ENCODE measurements at regions not wholly inside any gene's neighbourhood (a gene's known extent, or its start where the extent isn't known, plus 50 kb on each side); places are given as distances from the start of the nearest gene placed in this dataset.

GRCh38 chr6:7672066-7673062, 53.5 kb upstream of the BMP6 start:
- Histone ChIP-seq H2BK5ac (ENCODE audit: insufficient read length, low read length) (no peak overlapping the region), H3K4me2 (ENCODE audit: insufficient read depth, insufficient read length, low read length) (peak overlapping the region; percentile 8), H3K23ac (ENCODE audit: insufficient read length, low read depth, low read length) (no peak overlapping the region), H2AK5ac (ENCODE audit: insufficient read length, low read length) (no peak overlapping the region), H3K14ac (ENCODE audit: insufficient read depth, low read length) (no peak overlapping the region), H3K27me3 (ENCODE audit: insufficient read depth, low read length) (no peaks in the 10 kb centered on the region), H3K79me1 (ENCODE audit: insufficient read depth, low read depth, low read length, poor library complexity, severe bottlenecking) (no peaks in the 10 kb centered on the region), H2BK120ac (ENCODE audit: low read depth, low read length, poor library complexity, severe bottlenecking) (no peak overlapping the region), H3K9ac (ENCODE audit: extremely low read depth, insufficient read length, low read length) (no peak overlapping the region), H3K79me2 (ENCODE audit: insufficient read depth, low read length) (no peaks in the 10 kb centered on the region), H2BK20ac (ENCODE audit: low read depth, low read length, poor library complexity, severe bottlenecking) (no peak overlapping the region), H4K8ac (replicated peaks; ENCODE audit: insufficient read length, low read depth, low read length) (no peak overlapping the region), H2BK15ac (ENCODE audit: low read depth, low read length) (no peak overlapping the region), H3K18ac (ENCODE audit: insufficient read length, low read depth, low read length) (no peak overlapping the region), H3K9me3 (ENCODE audit: control insufficient read depth, low read depth, low read length) (no peaks in the 10 kb centered on the region), H3K4ac (ENCODE audit: low read depth, low read length) (no peak overlapping the region), H4K91ac (ENCODE audit: insufficient read length, low read depth, low read length) (no peak overlapping the region), H3K27ac (ENCODE audit: insufficient read length, low read depth, low read length) (no peak overlapping the region), H2AFZ (ENCODE audit: low read length) (no peak overlapping the region), H3T11ph (ENCODE audit: low read length) (no peak overlapping the region), H3K23me2 (ENCODE audit: insufficient read length, low read depth, low read length, poor library complexity, severe bottlenecking) (no peaks in the 10 kb centered on the region), H3K4me1 (ENCODE audit: insufficient read depth, low read length) (no peaks in the 10 kb centered on the region), H4K5ac (ENCODE audit: insufficient read length, low read depth, low read length) (peak overlapping the region; percentile 27), H2BK12ac (ENCODE audit: insufficient read length, low read depth, low read length) (no peak overlapping the region), H4K20me1 (ENCODE audit: control insufficient read depth, insufficient read depth, insufficient read length) (no peaks in the 10 kb centered on the region), H3K56ac (ENCODE audit: insufficient read length, low read depth, low read length) (no peak overlapping the region)
- Mint-ChIP-seq H3K36me3 (ENCODE audit: insufficient read depth in 1 of 3, low read depth in 3 of 3) (no peaks in the 10 kb centered on the region), H3K9me3 (no peaks in the 10 kb centered on the region), H3K4me1 (peaks cover 10 to 15% of the 10 kb centered on the region in 2 experiments), H3K27ac (peak overlapping the region in 1 of 3 experiments; percentile 45; a peak in 1 of 7 replicates), H3K4me3 (peak overlapping the region; percentile 42 to 63; a peak in 4 of 5 replicates), H3K27me3 (ENCODE audit: low read depth) (peaks cover 15% of the 10 kb centered on the region)
- no peak for DNase-seq
- no CpG with 5 or more reads among the region's 20 CpGs for WGBS (ENCODE audit: extremely low coverage, insufficient read length, low lambda C conversion rate)
- no peak for TF ChIP-seq CTCF (conservative IDR thresholded peaks at IDR 0.05)

Data from H9 (cell line).